OCI-LY7 (cell line): ENCODE measurements at regions not wholly inside any gene's neighbourhood (a gene's known extent, or its start where the extent isn't known, plus 50 kb on each side); places are given as distances from the start of the nearest gene placed in this dataset.

Source experiments
- BruUV-seq: library from RNA; stranded (reverse); fragments of 400-500 nt; replicated peaks from 2 replicates; lab custom pipeline; 2021; lab: Mats Ljungman, UMichigan
- CTCF ChIA-PET: fragments of 300-600 bp; sonication (Branson Sonifier 250); formaldehyde crosslinking; loops from one replicate; lab custom pipeline; 2022; ENCODE audit warnings: antibody characterized with exemption; ENCODE audit not compliant: unreplicated experiment; lab: Charles Lee
- POLR2A ChIA-PET: fragments of 300-600 bp; sonication (Branson Sonifier 250); formaldehyde crosslinking; loops from one replicate; lab custom pipeline; 2022; ENCODE audit warnings: antibody characterized with exemption; lab: Charles Lee
- DNase-seq: peaks from one replicate; pipeline ENCODE4 v3.0.0-alpha.2; 2015; ENCODE audit warnings: low spot score
- H2AFZ ChIP-seq: fragments of 200-600 bp; sonication (generic), shearing (Covaris generic); 2 replicates; pipeline ENCODE4 v1.6.1; 2014; ENCODE audit warnings: mild to moderate bottlenecking, antibody characterized with exemption, low read length, moderate library complexity
- H3K27ac ChIP-seq: fragments of 200-600 bp; sonication (generic); 2 replicates; pipeline ENCODE4 v1.5.1; 2014; ENCODE audit warnings: mixed run types, low read depth, mild to moderate bottlenecking, moderate library complexity, low read length, inconsistent platforms; ENCODE audit not compliant: poor library complexity, severe bottlenecking
- H3K36me3 ChIP-seq: fragments of 200-600 bp; sonication (generic); 2 replicates; pipeline ENCODE4 v1.6.1; 2014; ENCODE audit warnings: mild to moderate bottlenecking, antibody characterized with exemption, low read length, moderate library complexity, mixed read lengths; ENCODE audit not compliant: insufficient read depth
- H3K4me1 ChIP-seq: fragments of 200-600 bp; sonication (generic); 2 replicates; pipeline ENCODE4 v1.5.1; 2014; ENCODE audit warnings: mild to moderate bottlenecking, low read length; ENCODE audit not compliant: insufficient read depth, poor library complexity, severe bottlenecking
- H3K4me2 ChIP-seq: fragments of 200-600 bp; sonication (generic); 2 replicates; pipeline ENCODE4 v1.6.1; 2014; ENCODE audit warnings: mild to moderate bottlenecking, low read length
- H3K4me3 ChIP-seq: fragments of 200-600 bp; sonication (generic); 2 replicates; pipeline ENCODE4 v1.5.1; 2014; ENCODE audit warnings: mild to moderate bottlenecking, low read depth, low read length; ENCODE audit not compliant: poor library complexity, severe bottlenecking
- H3K79me2 ChIP-seq: fragments of 200-600 bp; sonication (generic); 2 replicates; pipeline ENCODE4 v1.6.1; 2016; ENCODE audit warnings: low read depth, mild to moderate bottlenecking, low read length, moderate library complexity, mixed read lengths; ENCODE audit not compliant: insufficient read depth
- H3K9me2 ChIP-seq: fragments of 200-600 bp; sonication (generic); 2 replicates; pipeline ENCODE4 v1.6.1; 2016; ENCODE audit warnings: mild to moderate bottlenecking, low read length, mixed read lengths; ENCODE audit not compliant: insufficient read depth
- H3K9me3 ChIP-seq: fragments of 200-600 bp; sonication (generic); 2 replicates; pipeline ENCODE4 v1.6.1; 2014; ENCODE audit warnings: mild to moderate bottlenecking, mixed run types, low read length, mixed read lengths
- H4K20me1 ChIP-seq: fragments of 200-600 bp; sonication (generic); 2 replicates; pipeline ENCODE4 v1.6.1; 2014; ENCODE audit warnings: mild to moderate bottlenecking, antibody characterized with exemption, low read length, moderate library complexity, mixed read lengths; ENCODE audit not compliant: insufficient read depth
- CTCF ChIP-seq: fragments of 200-600 bp; sonication (generic); conservative IDR thresholded peaks from 2 replicates; pipeline ENCODE4 v1.5.1; 2014; ENCODE audit warnings: mild to moderate bottlenecking, antibody characterized with exemption, low read length, moderate library complexity, mixed read lengths
- EZH2phosphoT487 ChIP-seq: fragments of 200-600 bp; sonication (generic); IDR thresholded peaks from 2 replicates; pipeline ENCODE4 v1.6.1; 2018; ENCODE audit warnings: low read depth, borderline replicate concordance, mild to moderate bottlenecking, mixed run types, antibody characterized with exemption, low read length, moderate library complexity, mixed read lengths
- intact Hi-C: fragments of 100-400 bp; cut with micrococcal nuclease; formaldehyde crosslinking; loops from one replicate; pipeline ENCODE4 v1.10.0; 2022; ENCODE audit not compliant: unreplicated experiment

- no peak for TF ChIP-seq CTCF
- no peak for TF ChIP-seq EZH2phosphoT487
- H3K27ac ChIP-seq: no peak overlapping the region
- H3K4me3 ChIP-seq: no peak overlapping the region
- no peaks in the 10 kb centered on the region for H3K9me2 ChIP-seq
- ChIA-PET CTCF (no interaction called here), POLR2A (no interaction called here)
- H2AFZ ChIP-seq: no peak overlapping the region
- H3K4me2 ChIP-seq: no peak overlapping the region
- intact Hi-C loops: no loop called here
- no peaks in the 10 kb centered on the region for H3K79me2 ChIP-seq
- no peak for DNase-seq
- H3K36me3 ChIP-seq: no peaks in the 10 kb centered on the region
- no peaks in the 10 kb centered on the region for H3K9me3 ChIP-seq
- BruUV-seq: no TSS peak
- H3K4me1 ChIP-seq: no peaks in the 10 kb centered on the region
- no peaks in the 10 kb centered on the region for H4K20me1 ChIP-seq
Measured at GRCh38 chr6:167659046-167659445, 167.7 kb upstream of the AFDN start.

GRCh38 chr6:167660424-167660823 is 166.3 kb upstream of the AFDN start:
- H3K9me2 ChIP-seq: no peaks in the 10 kb centered on the region
- H3K4me3 ChIP-seq: no peak overlapping the region
- no peaks in the 10 kb centered on the region for H3K36me3 ChIP-seq
- no peak overlapping the region for H3K4me2 ChIP-seq
- no peaks in the 10 kb centered on the region for H3K79me2 ChIP-seq
- no peak overlapping the region for H3K27ac ChIP-seq
- DNase-seq: no peak
- no TSS peak for BruUV-seq
- no peaks in the 10 kb centered on the region for H4K20me1 ChIP-seq
- intact Hi-C loops: no loop called here
- ChIA-PET POLR2A (no interaction called here), CTCF (no interaction called here)
- no peak overlapping the region for H2AFZ ChIP-seq
- H3K9me3 ChIP-seq: no peaks in the 10 kb centered on the region
- no peaks in the 10 kb centered on the region for H3K4me1 ChIP-seq
- no peak for TF ChIP-seq CTCF
- TF ChIP-seq EZH2phosphoT487: no peak

GRCh38 chr6:167660944-167661551 is 165.7 kb upstream of the AFDN start:
- no peaks in the 10 kb centered on the region for H4K20me1 ChIP-seq
- CTCF ChIA-PET: no interaction called here
- DNase-seq: no peak
- no peak overlapping the region for H3K4me2 ChIP-seq
- BruUV-seq: no TSS peak
- no peaks in the 10 kb centered on the region for H3K9me3 ChIP-seq
- no peaks in the 10 kb centered on the region for H3K79me2 ChIP-seq
- POLR2A ChIA-PET: no interaction called here
- H3K27ac ChIP-seq: no peak overlapping the region
- no peak overlapping the region for H2AFZ ChIP-seq
- no peaks in the 10 kb centered on the region for H3K4me1 ChIP-seq
- H3K4me3 ChIP-seq: no peak overlapping the region
- H3K9me2 ChIP-seq: no peaks in the 10 kb centered on the region
- no peaks in the 10 kb centered on the region for H3K36me3 ChIP-seq
- TF ChIP-seq EZH2phosphoT487: no peak
- TF ChIP-seq CTCF: no peak
- intact Hi-C loops: no loop called here
